NCI-H128 (cell line): ENCODE measurements at regions not wholly inside any gene's neighbourhood (a gene's known extent, or its start where the extent isn't known, plus 50 kb on each side); places are given as distances from the start of the nearest gene placed in this dataset.

Experiments
- DNase-seq: peaks from one replicate; lab custom pipeline; 2025; ENCODE audit not compliant: unreplicated experiment; lab: John Stamatoyannopoulos, UW

- DNase-seq = no peak
Observed at GRCh38 chr3:176574786-176575185, 622.5 kb downstream of the TBL1XR1 start.

GRCh38 chr3:176571926-176572325 lies 625.4 kb downstream of the TBL1XR1 start:
- DNase-seq = no peak

- DNase-seq = no peak
Observed at GRCh38 chr3:176570992-176571391, 626.3 kb downstream of the TBL1XR1 start.

- DNase-seq = no peak
Observed at GRCh38 chr3:176568189-176568588, 629.1 kb downstream of the TBL1XR1 start.

GRCh38 chr3:176566757-176567156 lies 630.5 kb downstream of the TBL1XR1 start:
- no peak for DNase-seq

- no peak for DNase-seq
Observed at GRCh38 chr3:176562331-176562730, 635.0 kb downstream of the TBL1XR1 start.

GRCh38 chr3:176561826-176562225 lies 635.5 kb downstream of the TBL1XR1 start:
- DNase-seq = no peak

GRCh38 chr3:176554791-176555654 lies 642.3 kb downstream of the TBL1XR1 start:
- no peak for DNase-seq

GRCh38 chr3:176554264-176554663 lies 643.0 kb downstream of the TBL1XR1 start:
- no peak for DNase-seq

GRCh38 chr3:176526942-176527341 lies 670.3 kb downstream of the TBL1XR1 start:
- no peak for DNase-seq

GRCh38 chr3:176526225-176526624 lies 671.1 kb downstream of the TBL1XR1 start:
- DNase-seq = no peak

GRCh38 chr3:176523114-176523513 lies 674.2 kb downstream of the TBL1XR1 start:
- DNase-seq = no peak

GRCh38 chr3:176522436-176522835 lies 674.8 kb downstream of the TBL1XR1 start:
- no peak for DNase-seq

- no peak for DNase-seq
Observed at GRCh38 chr3:176521531-176522175, 675.6 kb downstream of the TBL1XR1 start.

- DNase-seq = no peak
Observed at GRCh38 chr3:176514297-176514696, 683.0 kb downstream of the TBL1XR1 start.

GRCh38 chr3:176513604-176514003 lies 683.7 kb downstream of the TBL1XR1 start:
- DNase-seq = no peak

GRCh38 chr3:176512037-176512436 lies 685.2 kb downstream of the TBL1XR1 start:
- no peak for DNase-seq

GRCh38 chr3:176510097-176510496 lies 687.2 kb downstream of the TBL1XR1 start:
- DNase-seq = no peak

GRCh38 chr3:176505878-176506621 lies 691.2 kb downstream of the TBL1XR1 start:
- no peak for DNase-seq

- DNase-seq = no peak
Observed at GRCh38 chr3:176491084-176491483, 706.2 kb downstream of the TBL1XR1 start.

GRCh38 chr3:176490357-176490756 lies 706.9 kb downstream of the TBL1XR1 start:
- no peak for DNase-seq

GRCh38 chr3:176479248-176479647 lies 718.0 kb downstream of the TBL1XR1 start:
- no peak for DNase-seq
